RKO (cell line): ENCODE measurements at regions not wholly inside any gene's neighbourhood (a gene's known extent, or its start where the extent isn't known, plus 50 kb on each side); places are given as distances from the start of the nearest gene placed in this dataset.
"Not testable (repeated sequence)": the region's sequence is repeated elsewhere in the genome, so short reads cannot be mapped to it uniquely, and the experiment has no call there.

Experiments
- DNase-seq: peaks from one replicate; pipeline ENCODE4 v3.0.0-alpha.2; 2016; ENCODE audit warnings: low spot score

- DNase-seq: no peak
Observed at GRCh38 chr21:35298757-35299156, 249.7 kb upstream of the RUNX1 start.

GRCh38 chr21:35297665-35298064 lies 248.6 kb upstream of the RUNX1 start:
- no peak for DNase-seq

- DNase-seq: no peak
Observed at GRCh38 chr21:35294231-35294898, 245.3 kb upstream of the RUNX1 start.

- DNase-seq: no peak
Observed at GRCh38 chr21:35291973-35292627, 243.0 kb upstream of the RUNX1 start.

GRCh38 chr21:35291034-35291433 lies 241.9 kb upstream of the RUNX1 start:
- no peak for DNase-seq

- DNase-seq: no peak
Observed at GRCh38 chr21:35288238-35288637, 239.1 kb upstream of the RUNX1 start.

- no peak for DNase-seq
Observed at GRCh38 chr21:35284199-35284598, 235.1 kb upstream of the RUNX1 start.

- no peak for DNase-seq
Observed at GRCh38 chr21:35282944-35283343, 233.8 kb upstream of the RUNX1 start.

GRCh38 chr21:35281956-35282355 lies 232.9 kb upstream of the RUNX1 start:
- DNase-seq: no peak

- DNase-seq: no peak
Observed at GRCh38 chr21:35280231-35280630, 231.1 kb upstream of the RUNX1 start.

- no peak for DNase-seq
Observed at GRCh38 chr21:35275776-35276175, 226.7 kb upstream of the RUNX1 start.

- no peak for DNase-seq
Observed at GRCh38 chr21:35274923-35275322, 225.8 kb upstream of the RUNX1 start.

- DNase-seq: no peak
Observed at GRCh38 chr21:35274090-35274489, 225.0 kb upstream of the RUNX1 start.

GRCh38 chr21:35273333-35273732 lies 224.2 kb upstream of the RUNX1 start:
- no peak for DNase-seq

- not testable (repeated sequence) for DNase-seq
Observed at GRCh38 chr21:35271344-35272118, 222.4 kb upstream of the RUNX1 start.

- DNase-seq: no peak
Observed at GRCh38 chr21:35268817-35269216, 219.7 kb upstream of the RUNX1 start.

- no peak for DNase-seq
Observed at GRCh38 chr21:35268261-35268660, 219.2 kb upstream of the RUNX1 start.

- no peak for DNase-seq
Observed at GRCh38 chr21:35266546-35266945, 217.4 kb upstream of the RUNX1 start.

GRCh38 chr21:35265170-35265877 lies 216.2 kb upstream of the RUNX1 start:
- peak; percentile 9 for DNase-seq

GRCh38 chr21:35259457-35259856 lies 210.4 kb upstream of the RUNX1 start:
- no peak for DNase-seq

- no peak for DNase-seq
Observed at GRCh38 chr21:35258521-35258920, 209.4 kb upstream of the RUNX1 start.

- DNase-seq: peak; percentile 56
Observed at GRCh38 chr21:35257413-35257812, 208.3 kb upstream of the RUNX1 start.
